ENCODE measurements at regions not wholly inside any gene's neighbourhood (a gene's known extent, or its start where the extent isn't known, plus 50 kb on each side); places are given as distances from the start of the nearest gene placed in this dataset.

DNA sequence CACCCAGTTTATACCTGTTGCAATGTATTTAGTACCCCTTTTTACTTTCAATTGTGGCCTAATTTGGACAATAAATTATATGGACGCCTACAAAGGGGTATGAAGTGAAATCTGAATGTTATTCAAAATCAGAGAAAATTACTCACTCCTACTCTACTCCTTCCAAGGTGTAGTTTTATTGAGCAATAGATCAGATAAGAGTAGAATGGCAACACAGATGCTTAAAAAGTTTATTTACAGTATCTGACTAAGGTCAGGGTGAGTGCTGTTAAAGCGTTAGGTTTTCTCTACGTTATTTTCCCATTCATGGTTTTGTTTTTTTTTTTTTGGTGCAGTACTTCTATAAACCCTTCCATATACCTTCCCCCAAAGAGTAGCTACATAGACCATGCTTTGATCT, 805.6 kb downstream of the KCNA4 start:
- TF ChIP-seq FOXM1 (IDR thresholded peaks at IDR 0.05; ENCODE audit: borderline replicate concordance, low read depth) (no peak), YY1 (IDR thresholded peaks at IDR 0.05; ENCODE audit: low read depth) (no peak), USF1 (IDR thresholded peaks at IDR 0.05) (no peak), REST (IDR thresholded peaks at IDR 0.05; ENCODE audit: low read depth) (no peak), TCF12 (IDR thresholded peaks at IDR 0.05; ENCODE audit: low read depth) (no peak), TAF1 (IDR thresholded peaks at IDR 0.05; ENCODE audit: low read depth) (no peak)
- TF ChIP-seq, protein P1, sequence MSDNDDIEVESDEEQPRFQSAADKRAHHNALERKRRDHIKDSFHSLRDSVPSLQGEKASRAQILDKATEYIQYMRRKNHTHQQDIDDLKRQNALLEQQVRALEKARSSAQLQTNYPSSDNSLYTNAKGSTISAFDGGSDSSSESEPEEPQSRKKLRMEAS (IDR thresholded peaks at IDR 0.05): no peak

All from Ishikawa (cell line).